OCI-LY7 (cell line): ENCODE measurements at regions not wholly inside any gene's neighbourhood (a gene's known extent, or its start where the extent isn't known, plus 50 kb on each side); places are given as distances from the start of the nearest gene placed in this dataset.

Experiments
- BruUV-seq: library from RNA; stranded (reverse); fragments of 400-500 nt; replicated peaks from 2 replicates; lab custom pipeline; 2021; lab: Mats Ljungman, UMichigan
- CTCF ChIA-PET: fragments of 300-600 bp; sonication (Branson Sonifier 250); formaldehyde crosslinking; loops from one replicate; lab custom pipeline; 2022; ENCODE audit warnings: antibody characterized with exemption; ENCODE audit not compliant: unreplicated experiment; lab: Charles Lee
- POLR2A ChIA-PET: fragments of 300-600 bp; sonication (Branson Sonifier 250); formaldehyde crosslinking; loops from one replicate; lab custom pipeline; 2022; ENCODE audit warnings: antibody characterized with exemption; lab: Charles Lee
- DNase-seq: peaks from one replicate; pipeline ENCODE4 v3.0.0-alpha.2; 2015; ENCODE audit warnings: low spot score
- H2AFZ ChIP-seq: fragments of 200-600 bp; sonication (generic), shearing (Covaris generic); 2 replicates; pipeline ENCODE4 v1.6.1; 2014; ENCODE audit warnings: mild to moderate bottlenecking, antibody characterized with exemption, low read length, moderate library complexity
- H3K27ac ChIP-seq: fragments of 200-600 bp; sonication (generic); 2 replicates; pipeline ENCODE4 v1.5.1; 2014; ENCODE audit warnings: mixed run types, low read depth, mild to moderate bottlenecking, moderate library complexity, low read length, inconsistent platforms; ENCODE audit not compliant: poor library complexity, severe bottlenecking
- H3K36me3 ChIP-seq: fragments of 200-600 bp; sonication (generic); 2 replicates; pipeline ENCODE4 v1.6.1; 2014; ENCODE audit warnings: mild to moderate bottlenecking, antibody characterized with exemption, low read length, moderate library complexity, mixed read lengths; ENCODE audit not compliant: insufficient read depth
- H3K4me1 ChIP-seq: fragments of 200-600 bp; sonication (generic); 2 replicates; pipeline ENCODE4 v1.5.1; 2014; ENCODE audit warnings: mild to moderate bottlenecking, low read length; ENCODE audit not compliant: insufficient read depth, poor library complexity, severe bottlenecking
- H3K4me2 ChIP-seq: fragments of 200-600 bp; sonication (generic); 2 replicates; pipeline ENCODE4 v1.6.1; 2014; ENCODE audit warnings: mild to moderate bottlenecking, low read length
- H3K4me3 ChIP-seq: fragments of 200-600 bp; sonication (generic); 2 replicates; pipeline ENCODE4 v1.5.1; 2014; ENCODE audit warnings: mild to moderate bottlenecking, low read depth, low read length; ENCODE audit not compliant: poor library complexity, severe bottlenecking
- H3K79me2 ChIP-seq: fragments of 200-600 bp; sonication (generic); 2 replicates; pipeline ENCODE4 v1.6.1; 2016; ENCODE audit warnings: low read depth, mild to moderate bottlenecking, low read length, moderate library complexity, mixed read lengths; ENCODE audit not compliant: insufficient read depth
- H3K9me2 ChIP-seq: fragments of 200-600 bp; sonication (generic); 2 replicates; pipeline ENCODE4 v1.6.1; 2016; ENCODE audit warnings: mild to moderate bottlenecking, low read length, mixed read lengths; ENCODE audit not compliant: insufficient read depth
- H3K9me3 ChIP-seq: fragments of 200-600 bp; sonication (generic); 2 replicates; pipeline ENCODE4 v1.6.1; 2014; ENCODE audit warnings: mild to moderate bottlenecking, mixed run types, low read length, mixed read lengths
- H4K20me1 ChIP-seq: fragments of 200-600 bp; sonication (generic); 2 replicates; pipeline ENCODE4 v1.6.1; 2014; ENCODE audit warnings: mild to moderate bottlenecking, antibody characterized with exemption, low read length, moderate library complexity, mixed read lengths; ENCODE audit not compliant: insufficient read depth
- EZH2phosphoT487 ChIP-seq: fragments of 200-600 bp; sonication (generic); IDR thresholded peaks from 2 replicates; pipeline ENCODE4 v1.6.1; 2018; ENCODE audit warnings: low read depth, borderline replicate concordance, mild to moderate bottlenecking, mixed run types, antibody characterized with exemption, low read length, moderate library complexity, mixed read lengths
- intact Hi-C: fragments of 100-400 bp; cut with micrococcal nuclease; formaldehyde crosslinking; loops from one replicate; pipeline ENCODE4 v1.10.0; 2022; ENCODE audit not compliant: unreplicated experiment
- TF ChIP-seq, protein P1 (sequence below): fragments of 200-600 bp; sonication (generic); conservative IDR thresholded peaks from 2 replicates; pipeline ENCODE4 v1.5.1; 2014; ENCODE audit warnings: mild to moderate bottlenecking, antibody characterized with exemption, low read length, moderate library complexity, mixed read lengths

DNA sequence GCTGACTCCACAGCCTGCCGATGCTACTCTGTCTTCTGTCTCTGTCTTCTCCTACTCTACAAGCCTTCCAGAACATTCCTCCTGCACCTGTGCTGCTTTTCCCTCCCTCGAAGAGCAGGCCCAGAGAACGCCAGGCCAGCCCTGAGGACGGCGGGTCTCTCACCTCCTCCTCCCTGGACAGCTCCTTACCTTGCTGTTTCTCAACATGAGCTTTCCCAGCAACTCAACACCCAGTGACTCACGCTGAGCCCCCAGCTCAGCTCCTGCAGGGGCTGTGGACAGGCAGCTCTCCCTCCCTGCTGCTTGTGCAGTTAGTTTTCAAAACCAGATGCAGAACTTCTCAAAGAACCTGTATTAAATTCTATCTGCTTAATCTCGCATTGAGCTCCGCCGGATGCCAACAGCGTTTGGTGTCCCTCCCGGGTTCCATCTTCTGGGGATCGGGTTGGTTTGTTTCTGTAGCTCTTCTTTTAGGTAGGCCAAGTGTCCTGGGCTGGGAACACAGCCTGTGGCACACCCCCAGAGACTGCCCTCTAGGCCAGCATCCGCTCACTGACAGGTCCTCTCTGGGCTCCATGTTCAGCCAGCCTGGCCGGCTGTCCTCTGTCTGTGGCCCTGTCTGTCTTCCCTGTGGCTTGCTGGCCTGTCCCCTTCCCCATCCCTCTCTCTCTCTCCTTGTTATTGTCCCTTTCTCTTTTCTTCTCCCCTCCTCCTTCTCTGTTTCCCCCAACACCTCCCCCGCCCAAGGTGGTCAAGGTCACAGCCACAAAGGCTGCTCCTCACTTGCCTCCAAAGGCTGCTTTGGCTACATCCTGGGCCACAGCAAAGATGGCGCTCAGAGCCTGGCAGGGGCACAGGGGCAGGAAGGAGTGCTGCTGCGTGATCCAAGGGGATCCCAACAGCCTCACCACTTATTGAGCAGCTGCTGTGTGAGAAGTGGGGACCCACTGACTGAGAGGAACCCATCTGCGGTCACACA, 391.0 kb downstream of the MATN1 start:
- H2AFZ ChIP-seq = no peak overlapping the region
- H3K4me2 ChIP-seq = no peak overlapping the region
- H3K27ac ChIP-seq = no peak overlapping the region
- ChIA-PET POLR2A (no interaction called here), CTCF (no interaction called here)
- H3K9me2 ChIP-seq = no peaks in the 10 kb centered on the region
- H3K4me1 ChIP-seq = no peaks in the 10 kb centered on the region
- intact Hi-C loops = no loop called here
- H3K79me2 ChIP-seq = no peaks in the 10 kb centered on the region
- no peaks in the 10 kb centered on the region for H4K20me1 ChIP-seq
- H3K4me3 ChIP-seq = no peak overlapping the region
- no peaks in the 10 kb centered on the region for H3K9me3 ChIP-seq
- BruUV-seq = no TSS peak
- no peaks in the 10 kb centered on the region for H3K36me3 ChIP-seq
- TF ChIP-seq, protein P1, sequence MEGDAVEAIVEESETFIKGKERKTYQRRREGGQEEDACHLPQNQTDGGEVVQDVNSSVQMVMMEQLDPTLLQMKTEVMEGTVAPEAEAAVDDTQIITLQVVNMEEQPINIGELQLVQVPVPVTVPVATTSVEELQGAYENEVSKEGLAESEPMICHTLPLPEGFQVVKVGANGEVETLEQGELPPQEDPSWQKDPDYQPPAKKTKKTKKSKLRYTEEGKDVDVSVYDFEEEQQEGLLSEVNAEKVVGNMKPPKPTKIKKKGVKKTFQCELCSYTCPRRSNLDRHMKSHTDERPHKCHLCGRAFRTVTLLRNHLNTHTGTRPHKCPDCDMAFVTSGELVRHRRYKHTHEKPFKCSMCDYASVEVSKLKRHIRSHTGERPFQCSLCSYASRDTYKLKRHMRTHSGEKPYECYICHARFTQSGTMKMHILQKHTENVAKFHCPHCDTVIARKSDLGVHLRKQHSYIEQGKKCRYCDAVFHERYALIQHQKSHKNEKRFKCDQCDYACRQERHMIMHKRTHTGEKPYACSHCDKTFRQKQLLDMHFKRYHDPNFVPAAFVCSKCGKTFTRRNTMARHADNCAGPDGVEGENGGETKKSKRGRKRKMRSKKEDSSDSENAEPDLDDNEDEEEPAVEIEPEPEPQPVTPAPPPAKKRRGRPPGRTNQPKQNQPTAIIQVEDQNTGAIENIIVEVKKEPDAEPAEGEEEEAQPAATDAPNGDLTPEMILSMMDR = no peak
- no peak for TF ChIP-seq EZH2phosphoT487
- no peak for DNase-seq

DNA sequence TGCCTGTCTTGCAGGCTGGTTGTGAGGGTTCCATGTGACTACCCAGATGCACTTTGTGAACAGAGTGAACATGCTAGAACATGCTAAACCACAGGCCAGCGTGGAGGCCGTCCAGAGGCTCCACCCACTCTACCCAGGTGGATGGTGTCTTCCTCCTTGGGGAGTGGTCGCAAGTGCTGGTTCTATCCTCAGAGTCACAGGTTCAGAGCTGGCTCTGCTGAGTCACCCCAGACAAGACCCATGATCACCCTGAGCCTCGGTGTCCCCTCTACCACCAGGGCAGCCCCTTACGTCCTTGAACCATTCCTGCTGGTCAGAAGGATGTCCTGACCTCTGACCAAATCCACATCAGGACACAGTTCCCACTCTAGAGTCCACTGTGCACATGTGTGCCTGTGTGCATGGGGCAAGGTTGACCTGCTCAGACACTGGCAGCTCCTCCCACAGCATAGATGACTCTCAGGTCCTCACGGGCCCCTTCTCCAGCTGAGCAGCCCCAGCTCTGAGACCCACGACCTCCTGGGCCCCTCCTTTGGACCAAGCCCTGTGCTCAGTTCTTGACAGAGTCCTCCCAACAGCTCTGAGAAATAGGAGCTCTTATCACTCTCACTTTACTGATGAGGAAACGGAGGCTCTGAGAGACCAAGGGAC, 391.8 kb downstream of the MATN1 start:
- no peaks in the 10 kb centered on the region for H3K9me2 ChIP-seq
- no peaks in the 10 kb centered on the region for H3K9me3 ChIP-seq
- H2AFZ ChIP-seq = no peak overlapping the region
- H3K4me3 ChIP-seq = no peak overlapping the region
- POLR2A ChIA-PET = no interaction called here
- no peaks in the 10 kb centered on the region for H4K20me1 ChIP-seq
- BruUV-seq = no TSS peak
- TF ChIP-seq EZH2phosphoT487 = no peak
- TF ChIP-seq, protein P1 = no peak
- intact Hi-C loops = no loop called here
- H3K79me2 ChIP-seq = no peaks in the 10 kb centered on the region
- CTCF ChIA-PET = no interaction called here
- no peak for DNase-seq
- no peaks in the 10 kb centered on the region for H3K4me1 ChIP-seq
- H3K4me2 ChIP-seq = no peak overlapping the region
- H3K27ac ChIP-seq = no peak overlapping the region
- H3K36me3 ChIP-seq = no peaks in the 10 kb centered on the region

DNA sequence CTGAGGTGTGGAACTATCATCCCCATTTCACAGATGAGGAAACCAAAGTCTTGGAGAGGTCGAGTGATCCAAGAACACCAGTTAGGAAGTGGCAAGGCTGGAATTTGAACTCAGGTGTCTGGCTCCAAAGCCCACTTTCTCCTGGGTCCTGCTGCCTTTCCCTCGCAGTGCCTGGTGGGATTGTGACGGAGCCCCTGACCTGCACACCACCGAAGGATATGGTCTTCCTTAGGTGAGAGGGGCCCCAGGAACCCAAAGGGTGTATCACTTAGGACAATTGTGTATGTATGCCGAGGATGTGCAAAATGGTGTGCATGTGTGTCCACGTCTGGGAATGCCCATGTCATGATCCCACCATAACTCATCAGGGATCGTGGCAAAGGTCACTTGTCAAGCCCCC, 392.7 kb downstream of the MATN1 start:
- Histone ChIP-seq H4K20me1 (no peaks in the 10 kb centered on the region), H3K4me1 (no peaks in the 10 kb centered on the region), H2AFZ (no peak overlapping the region), H3K9me2 (no peaks in the 10 kb centered on the region), H3K9me3 (no peaks in the 10 kb centered on the region), H3K36me3 (no peaks in the 10 kb centered on the region), H3K4me3 (no peak overlapping the region), H3K79me2 (no peaks in the 10 kb centered on the region), H3K4me2 (no peak overlapping the region), H3K27ac (no peak overlapping the region)
- TF ChIP-seq, protein P1 = no peak
- TF ChIP-seq EZH2phosphoT487 = no peak
- intact Hi-C loops = no loop called here
- no peak for DNase-seq
- ChIA-PET CTCF (no interaction called here), POLR2A (no interaction called here)
- no TSS peak for BruUV-seq
